HG02610 (cell line): ENCODE measurements at regions not wholly inside any gene's neighbourhood (a gene's known extent, or its start where the extent isn't known, plus 50 kb on each side); places are given as distances from the start of the nearest gene placed in this dataset.

Experiments
- ATAC-seq: cut with Tn5 transposase; IDR thresholded peaks from one replicate; pipeline ENCODE4 v1.9.1; 2021; ENCODE audit warnings: mild to moderate bottlenecking, moderate library complexity; ENCODE audit not compliant: unreplicated experiment

GRCh38 chr22:49643466-49643865, 184.2 kb downstream of the BRD1 start:
- ATAC-seq, result no peak

- no peak for ATAC-seq
Observed at GRCh38 chr22:49642741-49643140, 184.9 kb downstream of the BRD1 start.

- no peak for ATAC-seq
Observed at GRCh38 chr22:49642331-49642730, 185.3 kb downstream of the BRD1 start.

GRCh38 chr22:49641770-49642313, 185.8 kb downstream of the BRD1 start:
- no peak for ATAC-seq

- ATAC-seq, result no peak
Observed at GRCh38 chr22:49640366-49641095, 187.1 kb downstream of the BRD1 start.

- no peak for ATAC-seq
Observed at GRCh38 chr22:49639956-49640355, 187.7 kb downstream of the BRD1 start.

GRCh38 chr22:49638788-49639187, 188.9 kb downstream of the BRD1 start:
- ATAC-seq, result no peak

GRCh38 chr22:49638001-49638400, 189.7 kb downstream of the BRD1 start:
- ATAC-seq, result no peak

- ATAC-seq, result no peak
Observed at GRCh38 chr22:49637255-49637760, 190.4 kb downstream of the BRD1 start.

- ATAC-seq, result no peak
Observed at GRCh38 chr22:49636649-49637048, 191.0 kb downstream of the BRD1 start.

GRCh38 chr22:49636214-49636613, 191.5 kb downstream of the BRD1 start:
- no peak for ATAC-seq

GRCh38 chr22:49634006-49634772, 193.5 kb downstream of the BRD1 start:
- no peak for ATAC-seq

GRCh38 chr22:49633010-49633324, 194.7 kb downstream of the BRD1 start:
- ATAC-seq, result no peak

GRCh38 chr22:49632199-49633009, 195.3 kb downstream of the BRD1 start:
- no peak for ATAC-seq

- ATAC-seq, result no peak
Observed at GRCh38 chr22:49630448-49630946, 197.2 kb downstream of the BRD1 start.

- ATAC-seq, result no peak
Observed at GRCh38 chr22:49629586-49630447, 197.9 kb downstream of the BRD1 start.

- no peak for ATAC-seq
Observed at GRCh38 chr22:49629261-49629570, 198.5 kb downstream of the BRD1 start.

GRCh38 chr22:49628391-49629260, 199.0 kb downstream of the BRD1 start:
- ATAC-seq, result no peak
